ENCODE measurements at regions not wholly inside any gene's neighbourhood (a gene's known extent, or its start where the extent isn't known, plus 50 kb on each side); places are given as distances from the start of the nearest gene placed in this dataset.

DNA sequence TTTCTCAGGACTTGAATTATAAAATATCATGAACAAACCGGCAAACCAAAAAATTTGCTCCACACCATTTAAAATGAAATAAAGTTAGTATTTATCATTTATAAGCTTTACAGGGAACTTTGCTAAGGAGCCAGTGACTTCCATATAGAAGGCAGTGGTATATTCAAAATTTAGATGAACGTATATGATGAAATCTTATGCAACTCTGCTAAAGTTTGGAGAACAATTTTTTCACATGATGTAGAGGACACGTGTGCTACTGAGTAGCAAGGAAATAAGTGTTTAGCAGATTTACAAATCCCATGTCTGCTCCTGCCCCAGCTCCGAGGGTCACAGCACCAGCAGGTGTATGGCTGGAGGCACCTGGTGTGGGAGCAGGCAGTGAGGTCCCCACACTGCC lies 70.8 kb upstream of the IFNG-AS1 start:
- H2AFZ ChIP-seq (ENCODE audit: low read length, unreplicated experiment): no peak overlapping the region
- no peaks in the 10 kb centered on the region for H3K27me3 ChIP-seq (ENCODE audit: insufficient read depth, low read length)
- no peak overlapping the region for H3K4me3 ChIP-seq (ENCODE audit: low read depth, low read length)
- no peak overlapping the region for H3K27ac ChIP-seq (ENCODE audit: low read depth, low read length)
- H3K36me3 ChIP-seq (ENCODE audit: insufficient read depth, low read length): no peaks in the 10 kb centered on the region
- no peaks in the 10 kb centered on the region for H3K79me2 ChIP-seq (ENCODE audit: control insufficient read depth, insufficient read depth, low read length, unreplicated experiment)
- H3K4me1 ChIP-seq (ENCODE audit: control insufficient read depth, insufficient read depth, low read length, unreplicated experiment): peaks cover 23% of the 10 kb centered on the region

DNA sequence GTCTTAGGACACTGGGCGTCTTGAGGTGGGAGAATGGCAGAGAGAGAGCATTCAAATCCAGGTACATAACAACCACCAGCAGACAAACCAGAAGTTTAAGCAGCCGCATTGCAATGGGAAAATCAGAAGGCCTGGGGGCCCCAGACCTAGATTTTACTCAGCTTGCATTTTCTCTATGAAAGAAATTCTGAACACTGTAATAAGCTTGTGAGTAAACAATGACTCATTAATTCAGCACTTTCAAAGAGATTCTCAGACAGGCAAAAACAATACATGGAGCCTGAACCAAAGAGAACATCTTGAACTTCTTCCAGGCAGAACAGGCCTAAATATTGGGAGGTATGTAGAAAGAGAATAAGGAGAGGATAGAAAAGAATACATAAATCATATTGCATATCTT lies 69.8 kb upstream of the IFNG-AS1 start:
- Histone ChIP-seq H3K36me3 (ENCODE audit: insufficient read depth, low read length) (no peaks in the 10 kb centered on the region), H3K4me1 (ENCODE audit: control insufficient read depth, insufficient read depth, low read length, unreplicated experiment) (peaks cover 23% of the 10 kb centered on the region), H2AFZ (ENCODE audit: low read length, unreplicated experiment) (no peak overlapping the region), H3K4me3 (ENCODE audit: low read depth, low read length) (no peak overlapping the region), H3K79me2 (ENCODE audit: control insufficient read depth, insufficient read depth, low read length, unreplicated experiment) (no peaks in the 10 kb centered on the region), H3K27me3 (ENCODE audit: insufficient read depth, low read length) (no peaks in the 10 kb centered on the region), H3K27ac (ENCODE audit: low read depth, low read length) (no peak overlapping the region)

DNA sequence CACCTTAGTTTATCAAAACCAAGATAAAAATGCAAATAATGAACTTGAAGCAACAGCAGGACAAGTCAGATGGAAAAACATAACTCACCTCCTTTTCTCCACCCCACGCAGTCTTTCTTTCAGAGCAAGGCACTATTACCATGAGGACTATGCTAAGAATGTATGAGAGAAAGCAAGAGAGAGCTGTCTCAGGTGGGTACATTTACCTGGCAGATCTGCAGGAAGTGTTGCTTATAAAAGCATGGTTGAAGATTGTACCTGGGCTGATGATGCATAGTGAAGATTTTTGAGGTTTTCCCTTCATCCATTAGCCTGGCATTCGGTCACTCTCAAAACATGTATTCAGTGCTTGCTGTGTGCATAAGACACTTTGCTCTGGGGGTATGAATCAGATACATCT lies 68.8 kb upstream of the IFNG-AS1 start:
- Histone ChIP-seq H3K79me2 (ENCODE audit: control insufficient read depth, insufficient read depth, low read length, unreplicated experiment) (no peaks in the 10 kb centered on the region), H2AFZ (ENCODE audit: low read length, unreplicated experiment) (no peak overlapping the region), H3K36me3 (ENCODE audit: insufficient read depth, low read length) (no peaks in the 10 kb centered on the region), H3K27ac (ENCODE audit: low read depth, low read length) (no peak overlapping the region), H3K4me3 (ENCODE audit: low read depth, low read length) (no peak overlapping the region), H3K4me1 (ENCODE audit: control insufficient read depth, insufficient read depth, low read length, unreplicated experiment) (peaks cover 23% of the 10 kb centered on the region), H3K27me3 (ENCODE audit: insufficient read depth, low read length) (no peaks in the 10 kb centered on the region)

DNA sequence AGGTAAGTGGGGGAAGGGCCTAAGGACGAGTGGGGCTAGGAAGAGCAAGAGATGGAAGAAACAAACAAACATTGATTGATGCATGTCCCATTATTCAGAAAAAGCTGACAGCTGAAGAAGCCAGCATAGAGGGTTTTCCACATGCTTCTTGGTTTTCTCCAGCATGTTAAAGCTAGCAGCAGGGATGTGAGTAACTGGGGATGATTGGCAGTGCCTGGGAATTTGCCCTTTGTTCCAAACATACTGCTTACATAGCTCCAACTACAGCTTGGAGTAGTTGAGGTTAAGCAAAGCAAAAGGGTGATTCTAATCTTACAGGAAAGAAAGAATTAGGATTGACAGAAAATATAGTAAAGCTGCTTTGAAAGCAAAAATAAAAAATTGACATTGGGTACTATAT lies 68.0 kb upstream of the IFNG-AS1 start:
- no peaks in the 10 kb centered on the region for H3K79me2 ChIP-seq (ENCODE audit: control insufficient read depth, insufficient read depth, low read length, unreplicated experiment)
- H3K4me3 ChIP-seq (ENCODE audit: low read depth, low read length): no peak overlapping the region
- peaks cover 23% of the 10 kb centered on the region for H3K4me1 ChIP-seq (ENCODE audit: control insufficient read depth, insufficient read depth, low read length, unreplicated experiment)
- no peak overlapping the region for H3K27ac ChIP-seq (ENCODE audit: low read depth, low read length)
- no peaks in the 10 kb centered on the region for H3K36me3 ChIP-seq (ENCODE audit: insufficient read depth, low read length)
- H2AFZ ChIP-seq (ENCODE audit: low read length, unreplicated experiment): no peak overlapping the region
- no peaks in the 10 kb centered on the region for H3K27me3 ChIP-seq (ENCODE audit: insufficient read depth, low read length)

DNA sequence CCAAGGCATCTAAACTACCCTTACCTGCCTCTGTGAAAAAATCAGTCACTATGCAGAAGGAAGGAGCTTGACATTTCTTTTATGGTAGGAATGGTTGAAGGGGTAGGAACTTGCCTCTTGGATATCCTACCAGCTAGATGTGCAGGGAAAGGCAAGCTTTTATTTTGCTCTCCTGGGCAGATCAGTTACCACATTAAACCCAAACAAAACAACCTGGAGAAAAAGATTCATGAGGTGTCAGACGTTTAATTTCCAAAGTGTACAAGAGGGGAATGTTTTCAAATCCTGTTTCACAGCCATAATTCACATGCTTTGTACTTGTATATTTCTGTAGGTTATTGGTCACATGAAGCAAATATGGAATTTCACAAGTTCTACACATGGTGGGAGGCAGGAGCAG lies 67.0 kb upstream of the IFNG-AS1 start:
- Histone ChIP-seq H3K27me3 (ENCODE audit: insufficient read depth, low read length) (no peaks in the 10 kb centered on the region), H3K4me1 (ENCODE audit: control insufficient read depth, insufficient read depth, low read length, unreplicated experiment) (peaks cover 23% of the 10 kb centered on the region), H3K27ac (ENCODE audit: low read depth, low read length) (no peak overlapping the region), H3K4me3 (ENCODE audit: low read depth, low read length) (no peak overlapping the region), H2AFZ (ENCODE audit: low read length, unreplicated experiment) (no peak overlapping the region), H3K36me3 (ENCODE audit: insufficient read depth, low read length) (no peaks in the 10 kb centered on the region), H3K79me2 (ENCODE audit: control insufficient read depth, insufficient read depth, low read length, unreplicated experiment) (no peaks in the 10 kb centered on the region)

DNA sequence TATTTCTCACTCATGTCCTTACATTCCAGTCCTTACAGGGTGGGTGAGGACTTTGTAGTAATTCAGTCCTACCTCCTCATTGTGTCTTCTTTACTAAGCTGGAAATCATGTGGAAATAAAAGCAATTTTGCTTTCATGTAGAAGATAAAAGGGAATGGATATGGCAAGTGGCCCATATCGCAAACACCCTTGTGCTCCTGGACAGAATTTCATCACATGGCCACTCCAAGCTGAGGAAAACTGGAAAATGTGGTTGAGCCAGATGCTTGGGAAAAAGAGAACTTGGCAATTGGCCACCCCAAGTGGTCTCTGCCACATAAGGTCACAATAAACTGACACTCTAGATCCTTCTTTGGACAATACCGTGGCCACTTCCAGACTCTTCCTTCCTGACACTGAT lies 64.2 kb upstream of the IFNG-AS1 start:
- Histone ChIP-seq H3K4me1 (ENCODE audit: control insufficient read depth, insufficient read depth, low read length, unreplicated experiment) (peaks cover 9% of the 10 kb centered on the region), H2AFZ (ENCODE audit: low read length, unreplicated experiment) (no peak overlapping the region), H3K4me3 (ENCODE audit: low read depth, low read length) (no peak overlapping the region), H3K36me3 (ENCODE audit: insufficient read depth, low read length) (no peaks in the 10 kb centered on the region), H3K27ac (ENCODE audit: low read depth, low read length) (no peak overlapping the region), H3K27me3 (ENCODE audit: insufficient read depth, low read length) (no peaks in the 10 kb centered on the region), H3K79me2 (ENCODE audit: control insufficient read depth, insufficient read depth, low read length, unreplicated experiment) (no peaks in the 10 kb centered on the region)

DNA sequence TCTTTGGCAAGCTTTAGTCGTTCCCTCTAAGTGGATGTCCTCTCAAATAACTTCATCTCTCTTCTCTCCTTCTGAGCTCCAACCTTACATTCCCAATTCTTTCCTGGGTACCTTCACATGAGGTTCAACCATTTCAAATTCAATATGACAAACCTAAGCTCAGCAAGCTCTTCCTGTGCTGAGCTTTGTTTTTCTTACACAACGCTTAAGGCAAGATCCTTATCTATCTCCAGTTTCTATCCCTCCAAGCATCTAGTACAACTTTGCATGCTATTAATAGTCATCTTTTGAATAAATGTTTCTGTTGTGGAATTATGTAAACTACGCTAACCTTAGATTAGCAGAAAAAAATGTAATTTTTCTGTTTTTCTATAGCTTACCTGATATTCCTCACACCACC lies 63.7 kb upstream of the IFNG-AS1 start:
- H3K4me3 ChIP-seq (ENCODE audit: low read depth, low read length): no peak overlapping the region
- H2AFZ ChIP-seq (ENCODE audit: low read length, unreplicated experiment): no peak overlapping the region
- no peak overlapping the region for H3K27ac ChIP-seq (ENCODE audit: low read depth, low read length)
- H3K36me3 ChIP-seq (ENCODE audit: insufficient read depth, low read length): no peaks in the 10 kb centered on the region
- H3K27me3 ChIP-seq (ENCODE audit: insufficient read depth, low read length): no peaks in the 10 kb centered on the region
- H3K79me2 ChIP-seq (ENCODE audit: control insufficient read depth, insufficient read depth, low read length, unreplicated experiment): no peaks in the 10 kb centered on the region
- peaks cover 5% of the 10 kb centered on the region for H3K4me1 ChIP-seq (ENCODE audit: control insufficient read depth, insufficient read depth, low read length, unreplicated experiment)

DNA sequence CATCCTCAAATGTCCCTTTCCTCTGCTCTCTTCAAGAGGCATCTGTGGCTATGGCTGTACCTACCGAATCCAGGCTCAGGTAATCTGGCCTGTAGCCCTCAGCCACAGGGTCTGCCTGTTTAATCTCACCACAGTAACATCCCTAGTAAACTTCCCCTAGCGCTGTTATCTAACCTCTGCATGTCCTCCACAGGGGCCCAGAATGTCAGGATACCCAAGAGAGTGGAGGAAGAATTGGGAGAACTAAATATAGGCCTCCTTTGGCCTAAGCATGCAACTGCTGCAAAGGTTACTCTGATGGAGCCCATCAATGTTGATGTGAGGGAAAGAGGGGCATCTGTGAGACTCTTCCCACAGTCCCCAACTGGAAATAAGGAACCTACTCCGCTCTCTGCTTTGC lies 63.2 kb upstream of the IFNG-AS1 start:
- H3K4me1 ChIP-seq (ENCODE audit: control insufficient read depth, insufficient read depth, low read length, unreplicated experiment): peaks cover under 1% of the 10 kb centered on the region
- no peak overlapping the region for H3K27ac ChIP-seq (ENCODE audit: low read depth, low read length)
- H3K79me2 ChIP-seq (ENCODE audit: control insufficient read depth, insufficient read depth, low read length, unreplicated experiment): no peaks in the 10 kb centered on the region
- H2AFZ ChIP-seq (ENCODE audit: low read length, unreplicated experiment): no peak overlapping the region
- no peak overlapping the region for H3K4me3 ChIP-seq (ENCODE audit: low read depth, low read length)
- no peaks in the 10 kb centered on the region for H3K27me3 ChIP-seq (ENCODE audit: insufficient read depth, low read length)
- H3K36me3 ChIP-seq (ENCODE audit: insufficient read depth, low read length): no peaks in the 10 kb centered on the region

DNA sequence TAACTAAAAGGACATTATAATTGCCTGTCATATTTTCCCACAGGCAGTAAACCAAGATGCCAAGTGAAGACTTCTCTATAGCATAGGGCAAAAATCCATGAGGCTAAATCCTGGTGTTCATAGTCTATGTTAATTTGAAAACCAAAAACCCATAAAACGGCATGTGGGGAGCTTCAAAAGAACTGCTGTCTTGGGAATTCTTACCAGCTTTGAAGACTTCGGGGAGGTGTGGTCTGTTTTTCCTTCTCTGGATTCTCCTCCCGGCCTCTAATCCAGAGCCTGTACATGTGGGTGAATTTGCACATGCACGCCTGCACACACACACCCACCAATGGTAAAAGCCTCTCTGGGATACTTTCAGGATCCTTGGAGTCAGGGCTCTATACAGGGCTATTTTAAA lies 61.9 kb upstream of the IFNG-AS1 start:
- Histone ChIP-seq H3K36me3 (ENCODE audit: insufficient read depth, low read length) (no peaks in the 10 kb centered on the region), H3K4me1 (ENCODE audit: control insufficient read depth, insufficient read depth, low read length, unreplicated experiment) (no peaks in the 10 kb centered on the region), H3K27ac (ENCODE audit: low read depth, low read length) (no peak overlapping the region), H3K4me3 (ENCODE audit: low read depth, low read length) (no peak overlapping the region), H2AFZ (ENCODE audit: low read length, unreplicated experiment) (no peak overlapping the region), H3K27me3 (ENCODE audit: insufficient read depth, low read length) (no peaks in the 10 kb centered on the region), H3K79me2 (ENCODE audit: control insufficient read depth, insufficient read depth, low read length, unreplicated experiment) (no peaks in the 10 kb centered on the region)

DNA sequence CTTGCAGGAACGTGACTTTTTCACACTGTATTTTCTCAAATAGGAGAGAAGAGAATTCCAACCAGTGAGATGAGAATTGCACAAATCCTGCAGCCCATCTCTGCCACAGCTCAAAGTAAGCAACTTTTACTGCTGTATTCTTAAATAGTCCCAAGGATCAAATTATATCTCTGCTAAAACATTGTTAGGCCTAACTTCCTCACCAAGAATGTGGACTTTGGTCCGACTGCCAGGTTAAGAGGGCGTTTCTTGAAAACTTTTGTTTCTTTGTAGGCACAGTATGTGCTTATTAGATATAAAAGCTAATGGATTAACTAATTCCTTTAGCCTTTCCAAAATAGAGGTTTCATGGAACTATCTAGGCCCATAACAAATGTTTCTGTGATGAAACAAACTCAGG lies 61.4 kb upstream of the IFNG-AS1 start:
- no peak overlapping the region for H3K4me3 ChIP-seq (ENCODE audit: low read depth, low read length)
- no peak overlapping the region for H2AFZ ChIP-seq (ENCODE audit: low read length, unreplicated experiment)
- H3K27me3 ChIP-seq (ENCODE audit: insufficient read depth, low read length): no peaks in the 10 kb centered on the region
- no peaks in the 10 kb centered on the region for H3K4me1 ChIP-seq (ENCODE audit: control insufficient read depth, insufficient read depth, low read length, unreplicated experiment)
- H3K27ac ChIP-seq (ENCODE audit: low read depth, low read length): no peak overlapping the region
- no peaks in the 10 kb centered on the region for H3K36me3 ChIP-seq (ENCODE audit: insufficient read depth, low read length)
- no peaks in the 10 kb centered on the region for H3K79me2 ChIP-seq (ENCODE audit: control insufficient read depth, insufficient read depth, low read length, unreplicated experiment)

DNA sequence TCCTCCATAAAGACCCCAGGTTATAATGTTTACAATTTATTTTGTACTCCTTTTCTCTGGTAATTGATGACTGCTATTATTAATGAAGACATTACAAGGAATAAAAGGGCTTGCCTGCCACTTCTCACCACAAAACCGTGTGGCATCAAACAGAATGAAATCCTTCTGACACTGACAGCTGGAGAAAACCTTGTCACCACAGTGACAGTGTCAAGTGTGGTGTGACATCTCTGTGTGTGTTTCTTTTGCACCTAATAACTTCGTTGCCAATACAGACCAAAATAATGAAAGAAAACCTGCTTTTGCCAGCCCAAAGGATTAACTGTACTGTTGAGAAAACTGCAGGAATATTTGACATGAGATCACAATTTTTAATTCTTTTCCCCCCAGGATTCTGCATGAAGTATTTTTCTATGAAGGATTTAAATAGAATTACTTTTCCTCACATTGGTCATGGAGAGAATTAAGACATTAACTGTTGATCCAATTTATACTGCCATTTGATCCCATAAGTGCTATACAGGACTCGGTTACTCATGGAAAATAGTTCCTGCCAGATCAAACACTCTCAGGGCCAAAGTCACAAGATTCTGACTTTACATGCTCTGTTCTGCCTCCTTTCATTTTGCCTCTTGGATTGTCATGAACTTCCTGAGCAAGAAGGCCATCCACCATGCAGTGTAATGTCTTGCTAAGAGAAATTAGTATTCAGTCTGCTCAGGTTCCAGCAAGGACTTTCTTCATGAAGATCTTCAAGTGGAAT lies 60.4 kb upstream of the IFNG-AS1 start:
- H3K36me3 ChIP-seq (ENCODE audit: insufficient read depth, low read length): no peaks in the 10 kb centered on the region
- no peak overlapping the region for H3K27ac ChIP-seq (ENCODE audit: low read depth, low read length)
- no peak overlapping the region for H3K4me3 ChIP-seq (ENCODE audit: low read depth, low read length)
- no peaks in the 10 kb centered on the region for H3K4me1 ChIP-seq (ENCODE audit: control insufficient read depth, insufficient read depth, low read length, unreplicated experiment)
- no peaks in the 10 kb centered on the region for H3K27me3 ChIP-seq (ENCODE audit: insufficient read depth, low read length)
- H2AFZ ChIP-seq (ENCODE audit: low read length, unreplicated experiment): no peak overlapping the region
- no peaks in the 10 kb centered on the region for H3K79me2 ChIP-seq (ENCODE audit: control insufficient read depth, insufficient read depth, low read length, unreplicated experiment)
